HEK293 (cell line): ENCODE measurements at regions not wholly inside any gene's neighbourhood (a gene's known extent, or its start where the extent isn't known, plus 50 kb on each side); places are given as distances from the start of the nearest gene placed in this dataset.

Source experiments
- CTCF ChIA-PET: fragments of 350-600 bp; formaldehyde crosslinking; extraction: SDS; loops from one replicate; lab custom pipeline; 2021; ENCODE audit warnings: antibody characterized with exemption; lab: Yijun Ruan, JAX
- POLR2A ChIA-PET: fragments of 300-600 bp; formaldehyde crosslinking; extraction: SDS; loops from one replicate; lab custom pipeline; 2020; ENCODE audit warnings: antibody characterized with exemption, inconsistent platforms; lab: Yijun Ruan, JAX
- H3K27ac ChIP-seq: fragments of 200-500 bp; sonication (Bioruptor generic); 2 replicates; pipeline ENCODE4 v1.5.1; 2014; ENCODE audit warnings: low read depth, low read length, control low read depth, inconsistent platforms; ENCODE audit errors: extremely low read depth
- H3K36me3 ChIP-seq, 2 experiments: fragments of 200-500 bp in 1 of 2; sonication (Bioruptor generic) in 1 of 2; 1 replicate in 1 of 2; 2 replicates in 1 of 2; pipeline ENCODE4 v1.5.1; 2014 to 2017; ENCODE audit warnings: inconsistent platforms in 2 of 2, low read length in 2 of 2; ENCODE audit not compliant: control insufficient read depth in 2 of 2, insufficient read depth in 1 of 2
- H3K4me1 ChIP-seq: fragments of 200-500 bp; sonication (Bioruptor generic); 2 replicates; pipeline ENCODE4 v1.5.1; 2014; ENCODE audit warnings: mild to moderate bottlenecking, low read length, inconsistent platforms; ENCODE audit not compliant: control insufficient read depth, insufficient read depth
- H3K4me3 ChIP-seq: 2 replicates; pipeline ENCODE4 v1.5.1; 2011; ENCODE audit warnings: low read depth, mild to moderate bottlenecking, control low read depth, low read length, moderate library complexity
- H3K9me3 ChIP-seq: fragments of 200-500 bp; sonication (Bioruptor generic); 2 replicates; pipeline ENCODE4 v1.5.1; 2014; ENCODE audit warnings: low read depth, low read length, inconsistent platforms; ENCODE audit not compliant: control insufficient read depth, insufficient read depth
- IKZF3 ChIP-seq: fragments of 450-650 bp; IDR thresholded peaks from 2 replicates; pipeline ENCODE4 v1.5.0; 2018; ENCODE audit warnings: missing biosample characterization, mild to moderate bottlenecking, missing genetic modification characterization, moderate library complexity
- KLF16 ChIP-seq: fragments of 450-650 bp; formaldehyde crosslinking; IDR thresholded peaks from 2 replicates; pipeline ENCODE4 v1.5.1; 2017; ENCODE audit warnings: missing biosample characterization, missing genetic modification characterization
- MZF1 ChIP-seq: fragments of 450-650 bp; formaldehyde crosslinking; IDR thresholded peaks from 2 replicates; pipeline ENCODE4 v1.5.1; 2017; ENCODE audit warnings: missing biosample characterization, missing genetic modification characterization, borderline replicate concordance
- SCRT2 ChIP-seq: fragments of 450-650 bp; formaldehyde crosslinking; IDR thresholded peaks from 2 replicates; pipeline ENCODE4 v1.5.1; 2016; ENCODE audit warnings: missing biosample characterization, missing genetic modification characterization
- SP7 ChIP-seq: fragments of 450-650 bp; formaldehyde crosslinking; IDR thresholded peaks from 2 replicates; pipeline ENCODE4 v1.5.1; 2016; ENCODE audit warnings: missing biosample characterization, missing genetic modification characterization
- WT1 ChIP-seq: fragments of 450-650 bp; formaldehyde crosslinking; IDR thresholded peaks from 2 replicates; pipeline ENCODE4 v1.5.1; 2016; ENCODE audit warnings: missing biosample characterization, missing genetic modification characterization
- ZBTB21 ChIP-seq: fragments of 450-650 bp; formaldehyde crosslinking; IDR thresholded peaks from 2 replicates; pipeline ENCODE4 v1.5.1; 2017; ENCODE audit warnings: missing biosample characterization, missing genetic modification characterization
- ZBTB7A ChIP-seq: fragments of 450-650 bp; formaldehyde crosslinking; IDR thresholded peaks from 2 replicates; pipeline ENCODE4 v1.5.1; 2016; ENCODE audit warnings: low read depth, missing biosample characterization, missing genetic modification characterization
- ZFHX2 ChIP-seq: fragments of 450-650 bp; formaldehyde crosslinking; conservative IDR thresholded peaks from 2 replicates; pipeline ENCODE4 v1.5.1; 2016; ENCODE audit warnings: missing biosample characterization, missing genetic modification characterization
- ZNF184 ChIP-seq: fragments of 450-650 bp; IDR thresholded peaks from 2 replicates; pipeline ENCODE4 v1.5.1; 2018; ENCODE audit warnings: missing biosample characterization, mild to moderate bottlenecking, missing genetic modification characterization
- ZNF248 ChIP-seq: fragments of 450-650 bp; formaldehyde crosslinking; IDR thresholded peaks from 2 replicates; pipeline ENCODE4 v1.5.1; 2017; ENCODE audit warnings: missing biosample characterization, missing genetic modification characterization
- ZNF521 ChIP-seq: fragments of 450-650 bp; formaldehyde crosslinking; IDR thresholded peaks from 2 replicates; pipeline ENCODE4 v1.5.1; 2017; ENCODE audit warnings: missing biosample characterization, mild to moderate bottlenecking, missing genetic modification characterization
- ZNF544 ChIP-seq: fragments of 450-650 bp; formaldehyde crosslinking; IDR thresholded peaks from 2 replicates; pipeline ENCODE4 v1.5.0; 2017; ENCODE audit warnings: missing biosample characterization, missing genetic modification characterization
- ZNF549 ChIP-seq: fragments of 450-650 bp; IDR thresholded peaks from 2 replicates; pipeline ENCODE4 v1.5.1; 2018; ENCODE audit warnings: missing biosample characterization, missing genetic modification characterization, mild to moderate bottlenecking, inconsistent platforms, moderate library complexity
- ZNF571 ChIP-seq: fragments of 450-650 bp; formaldehyde crosslinking; IDR thresholded peaks from 2 replicates; pipeline ENCODE4 v1.5.0; 2017; ENCODE audit warnings: missing biosample characterization, missing genetic modification characterization
- ZNF621 ChIP-seq: fragments of 450-650 bp; formaldehyde crosslinking; IDR thresholded peaks from 2 replicates; pipeline ENCODE4 v1.5.1; 2017; ENCODE audit warnings: missing biosample characterization, missing genetic modification characterization
- ZNF629 ChIP-seq: fragments of 450-650 bp; formaldehyde crosslinking; IDR thresholded peaks from 2 replicates; pipeline ENCODE4 v1.5.1; 2017; ENCODE audit warnings: missing biosample characterization, missing genetic modification characterization
- ZNF664 ChIP-seq: fragments of 450-650 bp; formaldehyde crosslinking; IDR thresholded peaks from 2 replicates; pipeline ENCODE4 v1.5.1; 2016; ENCODE audit warnings: missing biosample characterization, missing genetic modification characterization
- ZNF76 ChIP-seq: fragments of 450-650 bp; formaldehyde crosslinking; IDR thresholded peaks from 2 replicates; pipeline ENCODE4; 2016; ENCODE audit warnings: low read depth, missing biosample characterization, missing genetic modification characterization, borderline replicate concordance
- ZNF791 ChIP-seq: fragments of 450-650 bp; formaldehyde crosslinking; IDR thresholded peaks from 2 replicates; pipeline ENCODE4 v1.5.1; 2016; ENCODE audit warnings: missing biosample characterization, missing genetic modification characterization
- ZSCAN30 ChIP-seq: fragments of 450-650 bp; IDR thresholded peaks from 2 replicates; pipeline ENCODE4 v1.5.1; 2018; ENCODE audit warnings: missing biosample characterization, mild to moderate bottlenecking, missing genetic modification characterization, moderate library complexity
- TF ChIP-seq, protein P1 (sequence below): sonication (generic); formaldehyde crosslinking; IDR thresholded peaks from 2 replicates; pipeline ENCODE4 v1.8.1; 2022; ENCODE audit warnings: mild to moderate bottlenecking, moderate library complexity, missing genetic modification reagents
- TF ChIP-seq, protein P2 (sequence below): fragments of 450-650 bp; formaldehyde crosslinking; IDR thresholded peaks from 2 replicates; pipeline ENCODE4 v1.5.1; 2016; ENCODE audit warnings: missing biosample characterization, missing genetic modification characterization
- TF ChIP-seq, protein P3 (sequence below): fragments of 450-650 bp; IDR thresholded peaks from 2 replicates; pipeline ENCODE4 v1.5.1; 2018; ENCODE audit warnings: missing biosample characterization, mild to moderate bottlenecking, missing genetic modification characterization

DNA sequence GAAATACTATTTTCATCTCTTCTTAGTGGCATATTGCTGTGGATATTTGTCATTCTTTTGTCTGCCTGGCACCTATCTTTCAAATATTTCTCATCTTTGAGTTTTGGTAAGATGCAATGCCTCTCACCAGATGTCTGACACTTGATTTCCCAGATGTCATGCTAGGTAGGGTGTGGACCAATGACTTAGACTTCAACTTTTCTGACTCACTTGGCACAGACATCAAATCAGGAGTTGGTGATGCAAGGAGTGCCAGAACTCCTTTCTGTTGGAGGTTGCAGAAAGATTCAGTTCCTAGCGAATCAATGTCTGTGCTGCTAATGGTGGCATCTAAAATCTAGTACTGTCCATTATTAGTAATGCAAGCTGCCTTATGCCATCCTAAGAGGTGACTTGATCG is 216.9 kb upstream of the FERD3L start (continued):
- TF ChIP-seq ZFHX2 (tag by site-specific recombination) = no peak
- no peak for TF ChIP-seq KLF16 (tag by site-specific recombination)
- no peak for TF ChIP-seq ZSCAN30 (tag by site-specific recombination)

DNA sequence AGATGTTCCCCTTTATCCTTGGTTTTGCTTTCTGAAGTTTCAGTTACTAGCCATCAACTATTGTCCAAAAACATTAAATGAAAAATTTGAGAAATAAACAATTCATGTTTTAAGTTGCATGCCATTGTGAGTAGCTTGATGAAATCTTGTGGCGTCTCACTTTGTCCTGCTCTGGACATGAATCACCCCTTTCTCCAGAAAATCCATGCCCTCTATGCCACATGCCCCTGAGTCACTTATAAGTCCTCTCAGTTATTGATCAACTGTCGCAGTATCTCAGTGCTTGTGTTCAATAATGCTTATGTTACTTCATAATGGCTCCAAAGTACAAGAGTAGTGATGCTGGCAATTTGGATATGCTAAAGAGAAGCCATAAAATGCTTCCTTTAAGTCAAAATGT is 208.0 kb upstream of the FERD3L start:
- no peaks in the 10 kb centered on the region for H3K36me3 ChIP-seq
- TF ChIP-seq ZNF76 = no peak
- TF ChIP-seq, all 188 proteins: peak for 0
- CTCF ChIA-PET = no interaction called here
- Histone ChIP-seq H3K27ac (no peak overlapping the region), H3K4me1 (no peaks in the 10 kb centered on the region), H3K9me3 (no peaks in the 10 kb centered on the region), H3K4me3 (no peak overlapping the region)
- POLR2A ChIA-PET = no interaction called here

DNA sequence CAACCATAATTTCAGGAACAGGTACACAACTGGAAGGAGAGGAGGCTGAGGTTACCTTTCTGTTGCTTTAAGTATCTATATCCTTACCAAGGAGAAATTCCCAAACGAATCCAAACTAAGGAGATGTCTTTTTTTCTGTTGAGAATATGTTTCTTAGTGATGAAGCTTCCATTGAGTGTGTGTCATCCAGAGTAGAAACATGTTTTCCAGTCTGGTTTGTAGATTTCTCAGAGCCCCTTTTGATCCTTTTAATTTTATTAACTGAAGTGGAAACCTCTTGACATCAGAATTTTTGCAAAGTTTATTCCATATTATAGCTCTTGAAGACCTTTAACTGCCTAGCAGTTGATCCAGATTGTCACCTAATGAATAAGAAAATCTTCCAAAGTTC is 207.1 kb upstream of the FERD3L start:
- H3K9me3 ChIP-seq = no peaks in the 10 kb centered on the region
- TF ChIP-seq ZNF791 (tag by site-specific recombination) (no peak), WT1 (no peak), ZFHX2 (tag by site-specific recombination) (no peak), ZNF571 (tag by site-specific recombination) (no peak), ZNF248 (tag by site-specific recombination) (no peak), ZNF544 (no peak), ZNF549 (tag by site-specific recombination) (no peak), SP7 (tag by site-specific recombination) (no peak), ZNF664 (no peak)
- TF ChIP-seq, protein P1, sequence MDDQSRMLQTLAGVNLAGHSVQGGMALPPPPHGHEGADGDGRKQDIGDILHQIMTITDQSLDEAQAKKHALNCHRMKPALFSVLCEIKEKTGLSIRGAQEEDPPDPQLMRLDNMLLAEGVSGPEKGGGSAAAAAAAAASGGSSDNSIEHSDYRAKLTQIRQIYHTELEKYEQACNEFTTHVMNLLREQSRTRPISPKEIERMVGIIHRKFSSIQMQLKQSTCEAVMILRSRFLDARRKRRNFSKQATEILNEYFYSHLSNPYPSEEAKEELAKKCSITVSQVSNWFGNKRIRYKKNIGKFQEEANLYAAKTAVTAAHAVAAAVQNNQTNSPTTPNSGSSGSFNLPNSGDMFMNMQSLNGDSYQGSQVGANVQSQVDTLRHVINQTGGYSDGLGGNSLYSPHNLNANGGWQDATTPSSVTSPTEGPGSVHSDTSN (CRISPR knock-in tag) = no peak
- TF ChIP-seq, protein P2, sequence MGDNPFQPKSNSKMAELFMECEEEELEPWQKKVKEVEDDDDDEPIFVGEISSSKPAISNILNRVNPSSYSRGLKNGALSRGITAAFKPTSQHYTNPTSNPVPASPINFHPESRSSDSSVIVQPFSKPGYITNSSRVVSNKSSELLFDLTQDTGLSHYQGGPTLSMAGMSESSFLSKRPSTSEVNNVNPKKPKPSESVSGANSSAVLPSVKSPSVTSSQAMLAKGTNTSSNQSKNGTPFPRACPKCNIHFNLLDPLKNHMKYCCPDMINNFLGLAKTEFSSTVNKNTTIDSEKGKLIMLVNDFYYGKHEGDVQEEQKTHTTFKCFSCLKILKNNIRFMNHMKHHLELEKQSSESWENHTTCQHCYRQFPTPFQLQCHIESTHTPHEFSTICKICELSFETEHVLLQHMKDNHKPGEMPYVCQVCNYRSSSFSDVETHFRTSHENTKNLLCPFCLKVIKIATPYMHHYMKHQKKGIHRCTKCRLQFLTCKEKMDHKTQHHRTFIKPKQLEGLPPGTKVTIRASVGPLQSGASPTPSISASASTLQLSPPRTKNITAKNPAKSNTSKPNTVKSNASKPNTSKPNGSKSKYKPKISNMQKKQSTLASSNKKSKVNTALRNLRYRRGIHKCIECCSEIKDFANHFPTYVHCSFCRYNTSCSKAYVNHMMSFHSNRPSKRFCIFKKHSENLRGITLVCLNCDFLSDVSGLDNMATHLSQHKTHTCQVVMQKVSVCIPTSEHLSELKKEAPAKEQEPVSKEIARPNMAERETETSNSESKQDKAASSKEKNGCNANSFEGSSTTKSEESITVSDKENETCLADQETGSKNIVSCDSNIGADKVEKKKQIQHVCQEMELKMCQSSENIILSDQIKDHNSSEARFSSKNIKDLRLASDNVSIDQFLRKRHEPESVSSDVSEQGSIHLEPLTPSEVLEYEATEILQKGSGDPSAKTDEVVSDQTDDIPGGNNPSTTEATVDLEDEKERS (tag by site-specific recombination) = no peak
- TF ChIP-seq, all 188 proteins: peak for 0
- H3K36me3 ChIP-seq = no peaks in the 10 kb centered on the region
- no peak overlapping the region for H3K4me3 ChIP-seq
- H3K4me1 ChIP-seq = no peaks in the 10 kb centered on the region
- no peak overlapping the region for H3K27ac ChIP-seq
- ChIA-PET CTCF (interaction anchor here (1.0 kb wide), 1 partner anchor 139 kb away, joined by 8 read pairs; no protein-coding TSS in a partner anchor), POLR2A (no interaction called here)

DNA sequence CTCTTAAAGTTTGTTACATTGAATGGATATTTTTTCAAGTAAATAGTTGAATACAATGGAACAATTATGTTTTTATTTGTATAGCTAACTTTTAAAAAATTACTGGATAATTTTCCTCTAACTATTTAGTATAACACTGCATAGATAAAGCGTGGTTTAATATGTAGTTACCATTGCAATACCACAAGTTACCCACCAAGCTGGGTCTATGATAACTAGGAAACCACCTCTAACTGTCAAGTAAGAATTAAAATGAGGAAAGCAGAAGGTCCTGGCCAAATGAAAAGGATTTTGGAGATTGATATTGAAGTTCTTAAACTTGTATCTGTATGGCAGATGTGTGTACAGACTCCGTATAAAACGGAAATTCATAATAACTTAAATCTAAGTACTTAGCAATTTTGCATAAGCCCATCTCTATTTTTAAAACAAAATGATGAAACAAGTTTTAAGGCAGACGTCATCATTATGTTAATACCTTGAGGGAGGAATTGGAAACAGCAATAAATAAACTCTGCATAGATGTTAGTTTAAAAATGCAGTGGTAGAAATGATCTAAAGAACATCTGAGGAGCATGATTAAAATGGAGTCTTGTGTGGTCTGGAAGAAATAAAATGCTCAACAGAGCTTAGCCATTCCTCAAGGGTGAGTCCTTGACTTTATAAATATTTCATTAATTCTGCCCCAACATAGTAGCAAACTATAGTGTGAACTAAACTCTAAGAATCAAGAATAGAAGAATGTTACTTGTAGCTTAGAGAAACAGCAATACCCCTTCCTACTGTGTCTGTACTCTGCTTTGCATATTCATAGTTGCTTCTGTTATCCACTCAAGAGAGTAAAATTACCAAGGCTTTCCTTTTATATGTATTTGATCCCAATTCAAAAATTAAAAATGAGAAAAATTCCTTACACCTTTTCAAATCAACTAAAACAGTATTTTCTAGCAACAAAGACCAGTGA is 206.4 kb upstream of the FERD3L start:
- Histone ChIP-seq H3K36me3 (no peaks in the 10 kb centered on the region), H3K4me3 (no peak overlapping the region), H3K27ac (no peak overlapping the region), H3K4me1 (no peaks in the 10 kb centered on the region), H3K9me3 (no peaks in the 10 kb centered on the region)
- ChIA-PET POLR2A (no interaction called here), CTCF (interaction anchor here (1.0 kb wide), 1 partner anchor 140 kb away, joined by 8 read pairs; no protein-coding TSS in a partner anchor)
- TF ChIP-seq SCRT2 (tag by site-specific recombination) = no peak
- TF ChIP-seq MZF1 = no peak
- no peak for TF ChIP-seq IKZF3
- TF ChIP-seq ZNF521 = no peak
- no peak for TF ChIP-seq ZNF544
- TF ChIP-seq, protein P3, sequence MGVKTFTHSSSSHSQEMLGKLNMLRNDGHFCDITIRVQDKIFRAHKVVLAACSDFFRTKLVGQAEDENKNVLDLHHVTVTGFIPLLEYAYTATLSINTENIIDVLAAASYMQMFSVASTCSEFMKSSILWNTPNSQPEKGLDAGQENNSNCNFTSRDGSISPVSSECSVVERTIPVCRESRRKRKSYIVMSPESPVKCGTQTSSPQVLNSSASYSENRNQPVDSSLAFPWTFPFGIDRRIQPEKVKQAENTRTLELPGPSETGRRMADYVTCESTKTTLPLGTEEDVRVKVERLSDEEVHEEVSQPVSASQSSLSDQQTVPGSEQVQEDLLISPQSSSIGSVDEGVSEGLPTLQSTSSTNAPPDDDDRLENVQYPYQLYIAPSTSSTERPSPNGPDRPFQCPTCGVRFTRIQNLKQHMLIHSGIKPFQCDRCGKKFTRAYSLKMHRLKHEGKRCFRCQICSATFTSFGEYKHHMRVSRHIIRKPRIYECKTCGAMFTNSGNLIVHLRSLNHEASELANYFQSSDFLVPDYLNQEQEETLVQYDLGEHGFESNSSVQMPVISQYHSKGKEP (tag by site-specific recombination) = no peak
- TF ChIP-seq ZNF184 (tag by site-specific recombination) = no peak
- no peak for TF ChIP-seq ZNF629
- TF ChIP-seq ZBTB21 = no peak
- TF ChIP-seq ZNF621 (tag by site-specific recombination) = no peak
- TF ChIP-seq ZBTB7A (tag by site-specific recombination) = no peak
